GM13976 (cell line): ENCODE measurements at regions not wholly inside any gene's neighbourhood (a gene's known extent, or its start where the extent isn't known, plus 50 kb on each side); places are given as distances from the start of the nearest gene placed in this dataset.
"Not testable (repeated sequence)": the region's sequence is repeated elsewhere in the genome, so short reads cannot be mapped to it uniquely, and the experiment has no call there.

Experiments
- DNase-seq: peaks from one replicate; pipeline ENCODE4 v3.0.0; 2012; ENCODE audit warnings: low spot score
- in situ Hi-C: fragments of 300-500 bp; cut with MboI; formaldehyde crosslinking; loops from one replicate; pipeline ENCODE4 v1.12.0; 2022; ENCODE audit warnings: low sequenced_read_pairs, mixed read lengths, inconsistent platforms; ENCODE audit not compliant: unreplicated experiment

- DNase-seq, in situ Hi-C loops: not testable (repeated sequence)
Measured at GRCh38 chr2:87518066-87518465, 229.8 kb upstream of the PLGLB2 start.

GRCh38 chr2:87518547-87518946 lies 229.3 kb upstream of the PLGLB2 start:
- in situ Hi-C loops: not testable (repeated sequence)

GRCh38 chr2:87519158-87520011 lies 228.5 kb upstream of the PLGLB2 start:
- DNase-seq, in situ Hi-C loops: not testable (repeated sequence)

More at GRCh38 chr2:87518547-87518946, 229.3 kb upstream of the PLGLB2 start:
- not testable (repeated sequence) for DNase-seq

GRCh38 chr2:87521057-87521456 lies 226.8 kb upstream of the PLGLB2 start:
- in situ Hi-C loops: not testable (repeated sequence)

GRCh38 chr2:87521489-87521888 lies 226.4 kb upstream of the PLGLB2 start:
- in situ Hi-C loops, DNase-seq: not testable (repeated sequence)

More at GRCh38 chr2:87521057-87521456, 226.8 kb upstream of the PLGLB2 start:
- not testable (repeated sequence) for DNase-seq

GRCh38 chr2:87524619-87525188 lies 223.2 kb upstream of the PLGLB2 start:
- in situ Hi-C loops: not testable (repeated sequence)

GRCh38 chr2:87525497-87525991 lies 222.3 kb upstream of the PLGLB2 start:
- in situ Hi-C loops, DNase-seq: not testable (repeated sequence)

More at GRCh38 chr2:87524619-87525188, 223.2 kb upstream of the PLGLB2 start:
- not testable (repeated sequence) for DNase-seq

- in situ Hi-C loops, DNase-seq: not testable (repeated sequence)
Measured at GRCh38 chr2:87526258-87526657, 221.6 kb upstream of the PLGLB2 start.

GRCh38 chr2:87531968-87532715 lies 215.7 kb upstream of the PLGLB2 start:
- in situ Hi-C loops, DNase-seq: not testable (repeated sequence)

- in situ Hi-C loops, DNase-seq: not testable (repeated sequence)
Measured at GRCh38 chr2:87533390-87534272, 214.3 kb upstream of the PLGLB2 start.

GRCh38 chr2:87534273-87534889 lies 213.5 kb upstream of the PLGLB2 start:
- DNase-seq, in situ Hi-C loops: not testable (repeated sequence)

- in situ Hi-C loops, DNase-seq: not testable (repeated sequence)
Measured at GRCh38 chr2:87536427-87536826, 211.5 kb upstream of the PLGLB2 start.

- DNase-seq, in situ Hi-C loops: not testable (repeated sequence)
Measured at GRCh38 chr2:87537251-87537671, 210.6 kb upstream of the PLGLB2 start.

- DNase-seq, in situ Hi-C loops: not testable (repeated sequence)
Measured at GRCh38 chr2:87538268-87538667, 209.6 kb upstream of the PLGLB2 start.

- DNase-seq, in situ Hi-C loops: not testable (repeated sequence)
Measured at GRCh38 chr2:87539151-87539943, 208.5 kb upstream of the PLGLB2 start.

- DNase-seq, in situ Hi-C loops: not testable (repeated sequence)
Measured at GRCh38 chr2:87540242-87540641, 207.6 kb upstream of the PLGLB2 start.
